DND-41 (cell line): ENCODE measurements at regions not wholly inside any gene's neighbourhood (a gene's known extent, or its start where the extent isn't known, plus 50 kb on each side); places are given as distances from the start of the nearest gene placed in this dataset.

Source experiments
- ATAC-seq: fragments of 200-7000 bp; cut with Tn5 transposase; 3 replicates; pipeline ENCODE4 v1.9.1; 2021; ENCODE audit warnings: low read depth; ENCODE audit not compliant: insufficient read depth
- DNase-seq: peaks from one replicate; pipeline ENCODE4 v3.0.0-alpha.2; 2020
- H2AFZ ChIP-seq: 2 replicates; pipeline ENCODE4 v1.6.0; 2012; ENCODE audit warnings: low read depth, low read length
- H3K27ac ChIP-seq: 2 replicates; pipeline ENCODE4 v1.5.1; 2012; ENCODE audit warnings: low read length, inconsistent platforms
- H3K27me3 ChIP-seq: fragments of 200-600 bp; sonication (generic); 2 replicates; pipeline ENCODE4 v1.6.0; 2012; ENCODE audit warnings: low read length, mild to moderate bottlenecking, inconsistent platforms; ENCODE audit not compliant: insufficient read depth, poor library complexity
- H3K36me3 ChIP-seq: 2 replicates; pipeline ENCODE4 v1.5.1; 2012; ENCODE audit warnings: low read length, inconsistent platforms; ENCODE audit not compliant: insufficient read depth
- H3K4me1 ChIP-seq: 2 replicates; pipeline ENCODE4 v1.5.1; 2012; ENCODE audit warnings: mild to moderate bottlenecking, low read length; ENCODE audit not compliant: insufficient read depth
- H3K4me2 ChIP-seq: 2 replicates; pipeline ENCODE4 v1.6.0; 2012; ENCODE audit warnings: mild to moderate bottlenecking, moderate library complexity, low read length, inconsistent platforms; ENCODE audit not compliant: insufficient read depth
- H3K4me3 ChIP-seq, 2 experiments: fragments of 200-600 bp in 1 of 2; shearing (Covaris generic) in 1 of 2; 2 replicates each; pipeline ENCODE4 v1.5.1; 2012 to 2016; ENCODE audit warnings: inconsistent platforms in 2 of 2, low read length in 2 of 2, mild to moderate bottlenecking in 2 of 2, low read depth in 1 of 2, moderate library complexity in 1 of 2
- H3K79me2 ChIP-seq: 2 replicates; pipeline ENCODE4 v1.6.0; 2012; ENCODE audit warnings: low read length, inconsistent platforms; ENCODE audit not compliant: insufficient read depth
- H3K9ac ChIP-seq: 2 replicates; pipeline ENCODE4 v1.6.0; 2012; ENCODE audit warnings: low read depth, mild to moderate bottlenecking, inconsistent platforms, low read length, moderate library complexity
- H3K9me3 ChIP-seq: 2 replicates; pipeline ENCODE4 v1.5.1; 2012; ENCODE audit warnings: low read length, moderate library complexity, mild to moderate bottlenecking, inconsistent platforms; ENCODE audit not compliant: insufficient read depth, severe bottlenecking
- H4K20me1 ChIP-seq: 2 replicates; pipeline ENCODE4 v1.6.0; 2012; ENCODE audit warnings: low read length; ENCODE audit not compliant: insufficient read depth
- EZH2 ChIP-seq: IDR thresholded peaks from 3 replicates; pipeline ENCODE4 v1.6.1; 2012; ENCODE audit warnings: borderline replicate concordance, low read depth, mild to moderate bottlenecking, moderate library complexity, low read length, inconsistent platforms; ENCODE audit not compliant: severe bottlenecking
- TF ChIP-seq, protein P1 (sequence below): IDR thresholded peaks from 2 replicates; pipeline ENCODE4 v1.5.1; 2012; ENCODE audit warnings: borderline replicate concordance, low read length, moderate library complexity, mild to moderate bottlenecking; ENCODE audit not compliant: poor library complexity, severe bottlenecking; ENCODE audit errors: extremely low read depth

DNA sequence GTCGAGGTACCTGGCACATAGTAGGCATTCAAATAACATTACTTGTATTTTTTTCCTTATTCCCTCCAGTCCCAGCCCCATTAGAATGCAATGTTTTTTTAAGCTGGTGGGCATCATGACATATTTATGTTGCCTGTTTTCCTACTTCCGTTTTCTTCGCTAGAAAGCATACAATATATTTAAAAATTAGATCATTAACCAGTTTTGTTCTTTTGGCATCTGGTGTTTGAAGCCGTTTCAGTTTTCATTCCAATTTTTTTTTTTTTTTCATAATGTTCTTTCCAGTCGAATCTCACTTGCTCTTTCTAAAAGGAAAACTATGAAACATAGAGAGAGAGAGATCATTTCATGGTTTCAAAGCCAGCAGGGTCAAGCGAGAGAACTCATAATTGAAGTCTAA is 228.3 kb upstream of the C9orf72 start:
- ATAC-seq (no peak), DNase-seq (no peak)
- no peak overlapping the region for H2AFZ ChIP-seq
- H3K9ac ChIP-seq, result no peak overlapping the region
- no peak overlapping the region for H3K4me3 ChIP-seq
- no peaks in the 10 kb centered on the region for H3K36me3 ChIP-seq
- H3K9me3 ChIP-seq, result no peaks in the 10 kb centered on the region
- H3K4me1 ChIP-seq, result no peaks in the 10 kb centered on the region
- no peak overlapping the region for H3K27ac ChIP-seq
- H4K20me1 ChIP-seq, result no peaks in the 10 kb centered on the region
- H3K27me3 ChIP-seq, result no peaks in the 10 kb centered on the region
- no peaks in the 10 kb centered on the region for H3K79me2 ChIP-seq
- no peak for TF ChIP-seq EZH2
- TF ChIP-seq, protein P1, sequence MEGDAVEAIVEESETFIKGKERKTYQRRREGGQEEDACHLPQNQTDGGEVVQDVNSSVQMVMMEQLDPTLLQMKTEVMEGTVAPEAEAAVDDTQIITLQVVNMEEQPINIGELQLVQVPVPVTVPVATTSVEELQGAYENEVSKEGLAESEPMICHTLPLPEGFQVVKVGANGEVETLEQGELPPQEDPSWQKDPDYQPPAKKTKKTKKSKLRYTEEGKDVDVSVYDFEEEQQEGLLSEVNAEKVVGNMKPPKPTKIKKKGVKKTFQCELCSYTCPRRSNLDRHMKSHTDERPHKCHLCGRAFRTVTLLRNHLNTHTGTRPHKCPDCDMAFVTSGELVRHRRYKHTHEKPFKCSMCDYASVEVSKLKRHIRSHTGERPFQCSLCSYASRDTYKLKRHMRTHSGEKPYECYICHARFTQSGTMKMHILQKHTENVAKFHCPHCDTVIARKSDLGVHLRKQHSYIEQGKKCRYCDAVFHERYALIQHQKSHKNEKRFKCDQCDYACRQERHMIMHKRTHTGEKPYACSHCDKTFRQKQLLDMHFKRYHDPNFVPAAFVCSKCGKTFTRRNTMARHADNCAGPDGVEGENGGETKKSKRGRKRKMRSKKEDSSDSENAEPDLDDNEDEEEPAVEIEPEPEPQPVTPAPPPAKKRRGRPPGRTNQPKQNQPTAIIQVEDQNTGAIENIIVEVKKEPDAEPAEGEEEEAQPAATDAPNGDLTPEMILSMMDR, result no peak
- no peak overlapping the region for H3K4me2 ChIP-seq

DNA sequence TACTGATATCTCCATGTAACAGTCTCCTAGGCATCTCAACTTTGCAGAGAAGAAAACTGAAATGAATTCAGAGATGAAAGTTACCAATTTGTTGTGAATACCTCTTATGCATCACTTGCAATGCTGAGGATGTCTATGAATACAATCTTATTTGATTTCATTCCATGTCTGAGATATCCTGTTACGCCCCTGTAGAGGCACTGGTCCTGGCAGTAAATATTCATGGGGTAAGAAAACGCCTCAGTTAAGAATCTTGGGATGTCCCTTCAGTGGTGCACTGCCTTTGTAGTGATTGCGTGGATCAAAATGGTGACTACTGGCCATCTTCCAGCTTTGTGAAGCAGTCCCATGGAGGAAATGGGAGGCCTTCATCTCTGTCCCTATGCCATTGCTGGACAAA is 229.1 kb upstream of the C9orf72 start:
- Histone ChIP-seq H2AFZ (no peak overlapping the region), H3K36me3 (no peaks in the 10 kb centered on the region), H3K4me3 (no peak overlapping the region), H3K9me3 (no peaks in the 10 kb centered on the region), H3K79me2 (no peaks in the 10 kb centered on the region), H3K9ac (no peak overlapping the region), H3K27me3 (no peaks in the 10 kb centered on the region), H3K4me1 (no peaks in the 10 kb centered on the region), H3K27ac (no peak overlapping the region), H3K4me2 (no peak overlapping the region), H4K20me1 (no peaks in the 10 kb centered on the region)
- DNase-seq, result no peak
- ATAC-seq, result no peak
- no peak for TF ChIP-seq EZH2
- TF ChIP-seq, protein P1, result no peak

DNA sequence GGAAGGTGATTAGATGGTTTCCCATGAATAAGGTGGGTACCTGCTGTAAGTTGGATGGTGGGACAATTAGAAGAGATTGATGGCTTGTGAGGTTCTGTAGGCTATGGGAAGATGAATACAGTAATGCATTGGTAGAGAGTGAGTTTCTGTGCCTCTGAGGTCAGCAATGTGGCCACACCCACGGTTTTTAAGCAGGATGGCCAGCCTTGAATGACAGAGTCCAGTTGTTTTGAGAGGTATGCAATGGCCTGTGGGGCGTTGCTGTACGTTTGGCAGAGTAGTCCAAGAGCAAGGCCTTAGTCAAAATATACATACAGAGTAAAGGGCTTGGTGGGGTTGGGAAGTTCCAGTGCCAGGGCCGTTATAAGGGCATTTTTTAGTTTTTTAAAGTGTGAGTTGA is 235.6 kb upstream of the C9orf72 start:
- H3K4me1 ChIP-seq, result no peaks in the 10 kb centered on the region
- no peaks in the 10 kb centered on the region for H3K36me3 ChIP-seq
- no peak overlapping the region for H3K4me3 ChIP-seq
- TF ChIP-seq, protein P1, result no peak
- no peak for TF ChIP-seq EZH2
- no peak for ATAC-seq
- H3K9ac ChIP-seq, result no peak overlapping the region
- no peaks in the 10 kb centered on the region for H3K79me2 ChIP-seq
- no peaks in the 10 kb centered on the region for H4K20me1 ChIP-seq
- no peaks in the 10 kb centered on the region for H3K9me3 ChIP-seq
- H3K27me3 ChIP-seq, result no peaks in the 10 kb centered on the region
- H2AFZ ChIP-seq, result no peak overlapping the region
- no peak overlapping the region for H3K27ac ChIP-seq
- no peak for DNase-seq
- no peak overlapping the region for H3K4me2 ChIP-seq

DNA sequence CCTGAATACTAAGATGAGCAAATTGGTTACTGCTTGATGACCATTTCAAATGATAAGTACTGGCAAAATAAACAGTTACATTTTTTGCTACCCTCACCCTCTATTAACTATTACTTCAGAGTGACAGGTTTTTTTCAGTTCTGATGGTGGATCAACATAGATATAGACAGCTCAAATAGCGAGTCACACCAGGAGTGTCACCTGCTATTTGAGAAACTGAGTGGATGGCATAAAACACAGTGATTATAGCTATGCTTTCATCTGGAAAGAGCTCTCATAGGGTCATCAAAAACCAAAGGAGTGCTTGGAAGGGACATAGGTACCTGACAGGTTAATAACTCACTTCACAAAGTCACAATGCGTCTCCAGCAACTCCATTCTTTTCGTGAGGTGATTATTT is 244.5 kb upstream of the C9orf72 start:
- no peaks in the 10 kb centered on the region for H3K9me3 ChIP-seq
- no peak overlapping the region for H3K9ac ChIP-seq
- H3K27me3 ChIP-seq, result no peaks in the 10 kb centered on the region
- no peak overlapping the region for H3K4me2 ChIP-seq
- no peak for ATAC-seq
- no peak overlapping the region for H2AFZ ChIP-seq
- no peak overlapping the region for H3K4me3 ChIP-seq
- H4K20me1 ChIP-seq, result no peaks in the 10 kb centered on the region
- H3K79me2 ChIP-seq, result no peaks in the 10 kb centered on the region
- H3K4me1 ChIP-seq, result no peaks in the 10 kb centered on the region
- H3K27ac ChIP-seq, result no peak overlapping the region
- no peak for DNase-seq
- H3K36me3 ChIP-seq, result no peaks in the 10 kb centered on the region
- TF ChIP-seq, protein P1, result no peak
- TF ChIP-seq EZH2, result no peak
